ENCODE measurements at regions not wholly inside any gene's neighbourhood (a gene's known extent, or its start where the extent isn't known, plus 50 kb on each side); places are given as distances from the start of the nearest gene placed in this dataset.

DNA sequence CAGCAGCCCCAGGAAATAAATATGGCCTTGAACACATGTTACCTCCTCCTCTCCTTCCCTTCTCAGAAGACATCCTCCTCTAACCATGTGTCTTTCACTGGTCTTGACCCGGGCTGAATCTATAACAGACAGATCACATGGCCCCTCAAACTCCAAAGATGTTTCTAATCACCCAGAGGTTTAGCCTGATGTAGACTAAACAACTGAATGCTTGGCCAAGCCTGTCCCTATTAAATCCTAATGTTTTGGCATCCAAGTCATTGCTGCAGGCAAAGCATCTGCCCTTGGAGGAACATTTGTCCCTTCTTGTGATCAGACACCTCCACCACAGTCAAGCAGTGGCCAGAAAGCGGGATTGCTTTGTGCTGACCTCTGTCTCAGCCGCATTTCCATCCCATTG, 65.5 kb downstream of the ANKRD60 start:
- FAIRE-seq = no peak
- no peak for DNase-seq (ENCODE audit: insufficient read length, low spot score)
- TF ChIP-seq POU2F2 (IDR thresholded peaks at IDR 0.05; ENCODE audit: low read depth, low read length) (no peak), SPI1 (IDR thresholded peaks at IDR 0.05; ENCODE audit: low read depth, low read length) (no peak), PAX5 (IDR thresholded peaks at IDR 0.05; ENCODE audit: insufficient read depth, low read length, severe bottlenecking) (no peak), TAF1 (IDR thresholded peaks at IDR 0.05; ENCODE audit: low read depth, low read length) (no peak), POLR2AphosphoS5 (IDR thresholded peaks at IDR 0.05; ENCODE audit: low read depth, low read length) (no peak), POLR2A (IDR thresholded peaks at IDR 0.05; ENCODE audit: low read depth, low read length) (no peak)

DNA sequence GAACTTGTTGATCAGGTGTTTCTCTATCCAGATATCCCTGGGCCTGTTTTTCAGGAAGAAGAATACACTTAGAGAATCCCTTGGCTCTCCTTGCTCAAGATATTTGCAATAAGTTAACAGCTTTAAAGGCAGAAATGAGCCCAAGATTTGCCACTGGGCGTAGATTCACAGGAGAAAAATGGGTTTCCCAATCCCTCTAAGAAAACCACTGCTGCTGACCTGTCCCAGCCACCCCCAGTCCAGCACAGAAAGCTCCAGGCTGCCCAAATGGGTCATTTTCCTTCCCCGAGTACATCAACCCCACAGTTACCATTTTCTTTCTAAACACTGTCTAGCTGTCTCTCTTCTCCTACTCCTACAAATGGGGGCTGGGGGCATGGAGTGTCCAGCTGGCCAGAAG, 67.3 kb downstream of the ANKRD60 start:
- TF ChIP-seq PAX5 (IDR thresholded peaks at IDR 0.05; ENCODE audit: insufficient read depth, low read length, severe bottlenecking) (no peak), POLR2AphosphoS5 (IDR thresholded peaks at IDR 0.05; ENCODE audit: low read depth, low read length) (no peak), SPI1 (IDR thresholded peaks at IDR 0.05; ENCODE audit: low read depth, low read length) (no peak), POU2F2 (IDR thresholded peaks at IDR 0.05; ENCODE audit: low read depth, low read length) (no peak), TAF1 (IDR thresholded peaks at IDR 0.05; ENCODE audit: low read depth, low read length) (no peak), POLR2A (IDR thresholded peaks at IDR 0.05; ENCODE audit: low read depth, low read length) (no peak)
- DNase-seq (ENCODE audit: insufficient read length, low spot score) = no peak
- FAIRE-seq = no peak

DNA sequence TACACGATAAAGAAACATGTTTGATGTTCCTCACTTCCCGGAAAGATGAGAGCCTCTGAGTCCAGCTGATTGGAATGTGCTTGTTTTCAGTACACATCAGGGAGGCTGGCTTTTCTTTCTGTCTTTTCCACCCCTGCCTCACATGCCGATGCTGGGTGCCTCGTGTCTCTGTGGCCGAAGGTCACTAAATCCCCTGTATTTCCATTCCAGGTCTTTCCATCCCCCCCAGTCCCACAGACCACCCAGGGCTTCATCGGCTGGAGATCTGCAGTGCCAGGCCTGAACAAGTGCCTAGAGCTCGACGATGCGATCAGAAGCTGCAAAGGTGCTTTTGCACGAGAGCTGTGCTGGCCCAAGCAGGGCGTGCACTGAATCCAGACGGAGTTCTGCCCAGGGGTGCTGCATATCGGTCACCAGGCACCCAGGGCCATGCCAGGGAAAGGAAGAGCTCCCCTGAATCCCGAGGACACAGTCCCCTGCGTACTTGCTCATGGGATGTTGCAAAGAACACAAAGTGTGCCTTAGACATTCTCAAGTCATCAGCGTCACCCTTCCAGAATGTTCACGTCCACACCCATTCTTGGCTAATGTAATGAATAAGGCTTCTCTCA, 67.9 kb downstream of the ANKRD60 start:
- TF ChIP-seq SPI1 (IDR thresholded peaks at IDR 0.05; ENCODE audit: low read depth, low read length) (no peak), POLR2AphosphoS5 (IDR thresholded peaks at IDR 0.05; ENCODE audit: low read depth, low read length) (no peak), PAX5 (IDR thresholded peaks at IDR 0.05; ENCODE audit: insufficient read depth, low read length, severe bottlenecking) (no peak), TAF1 (IDR thresholded peaks at IDR 0.05; ENCODE audit: low read depth, low read length) (no peak), POLR2A (IDR thresholded peaks at IDR 0.05; ENCODE audit: low read depth, low read length) (no peak), POU2F2 (IDR thresholded peaks at IDR 0.05; ENCODE audit: low read depth, low read length) (no peak)
- FAIRE-seq (no peak), DNase-seq (ENCODE audit: insufficient read length, low spot score) (no peak)

DNA sequence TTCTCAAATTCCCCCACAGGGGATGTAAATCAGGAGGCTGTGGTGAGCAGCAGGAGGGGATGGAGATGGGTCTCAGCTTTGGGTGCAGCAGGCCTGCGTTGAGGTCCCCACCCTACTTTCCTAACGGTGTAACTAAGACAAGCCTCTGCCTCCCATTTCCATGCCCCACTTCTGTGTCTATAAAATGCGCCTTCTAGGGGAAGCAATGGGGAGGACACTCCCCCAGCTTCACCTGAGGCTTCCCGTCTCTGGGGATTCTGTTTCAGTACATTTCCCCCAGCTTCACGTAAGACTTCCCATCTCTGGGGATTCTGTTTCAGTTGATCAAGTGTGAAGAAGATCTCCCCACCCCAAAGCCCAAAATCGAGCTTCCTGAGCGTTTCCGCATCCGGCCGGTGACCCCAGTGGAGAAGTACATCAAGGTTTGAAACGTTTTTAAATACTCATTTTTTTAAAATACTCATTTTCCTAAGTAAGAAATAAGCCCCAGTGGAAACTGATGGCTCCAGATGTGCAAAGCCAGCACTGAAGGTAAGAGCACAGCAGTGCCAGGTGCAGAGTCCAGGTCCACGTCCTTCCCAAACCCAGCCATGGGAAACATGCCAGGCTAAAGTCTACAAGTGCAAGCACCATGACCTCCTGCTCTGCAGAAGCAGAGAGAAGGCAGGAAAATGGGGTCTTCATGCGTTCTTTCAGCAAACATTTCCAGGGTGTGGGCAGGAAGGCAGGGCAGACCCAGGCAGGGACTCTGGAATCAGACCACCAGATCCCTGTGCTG, 73.1 kb downstream of the ANKRD60 start:
- DNase-seq (ENCODE audit: insufficient read length, low spot score) (no peak), FAIRE-seq (no peak)
- TF ChIP-seq POLR2A (IDR thresholded peaks at IDR 0.05; ENCODE audit: low read depth, low read length) (no peak), TAF1 (IDR thresholded peaks at IDR 0.05; ENCODE audit: low read depth, low read length) (no peak), SPI1 (IDR thresholded peaks at IDR 0.05; ENCODE audit: low read depth, low read length) (no peak), PAX5 (IDR thresholded peaks at IDR 0.05; ENCODE audit: insufficient read depth, low read length, severe bottlenecking) (no peak), POLR2AphosphoS5 (IDR thresholded peaks at IDR 0.05; ENCODE audit: low read depth, low read length) (no peak), POU2F2 (IDR thresholded peaks at IDR 0.05; ENCODE audit: low read depth, low read length) (no peak)

DNA sequence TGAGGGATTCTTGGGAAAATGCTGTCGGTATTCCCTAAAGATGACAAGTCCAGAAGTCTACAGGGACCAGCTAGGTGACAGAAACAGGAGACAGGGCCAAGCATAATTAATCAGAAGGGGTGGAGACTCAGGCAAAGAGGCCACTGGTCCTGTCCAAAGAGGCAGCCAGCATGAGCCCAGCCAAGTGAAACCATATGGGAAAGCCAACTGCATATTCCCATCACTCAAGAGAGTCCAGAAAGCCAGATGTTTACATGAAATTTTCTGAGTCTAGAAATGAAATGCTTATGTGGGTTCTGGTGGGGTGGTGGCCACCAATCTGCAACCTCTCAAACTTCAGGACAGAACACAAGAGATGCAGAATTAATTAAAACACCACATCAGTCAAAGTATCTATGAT, 74.3 kb downstream of the ANKRD60 start:
- TF ChIP-seq PAX5 (IDR thresholded peaks at IDR 0.05; ENCODE audit: insufficient read depth, low read length, severe bottlenecking) = no peak
- no peak for TF ChIP-seq SPI1 (IDR thresholded peaks at IDR 0.05; ENCODE audit: low read depth, low read length)
- no peak for TF ChIP-seq POLR2AphosphoS5 (IDR thresholded peaks at IDR 0.05; ENCODE audit: low read depth, low read length)
- TF ChIP-seq TAF1 (IDR thresholded peaks at IDR 0.05; ENCODE audit: low read depth, low read length) = no peak
- no peak for TF ChIP-seq POU2F2 (IDR thresholded peaks at IDR 0.05; ENCODE audit: low read depth, low read length)
- no peak for TF ChIP-seq POLR2A (IDR thresholded peaks at IDR 0.05; ENCODE audit: low read depth, low read length)
- DNase-seq (ENCODE audit: insufficient read length, low spot score) = no peak
- no peak for FAIRE-seq

DNA sequence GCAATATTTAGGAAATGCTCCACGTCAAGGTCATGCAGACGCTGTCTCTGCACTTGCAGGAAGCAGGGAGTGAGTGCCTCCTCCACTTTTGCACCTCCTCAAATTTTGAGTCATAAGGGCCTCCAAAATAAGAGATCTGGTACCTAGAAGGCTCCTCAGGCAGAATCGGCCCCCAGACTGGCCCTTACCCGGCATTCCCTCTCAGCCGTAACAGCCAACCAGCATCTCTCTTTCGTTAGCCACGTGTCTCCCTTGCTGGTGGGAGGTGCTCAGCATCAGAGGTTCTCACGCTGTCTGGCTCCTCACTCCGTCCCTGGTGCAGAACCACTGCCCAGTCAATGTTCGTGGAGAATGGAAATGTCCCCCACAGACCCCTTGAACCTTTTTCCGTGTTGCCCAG, 75.3 kb downstream of the ANKRD60 start:
- TF ChIP-seq SPI1 (IDR thresholded peaks at IDR 0.05; ENCODE audit: low read depth, low read length) (no peak), TAF1 (IDR thresholded peaks at IDR 0.05; ENCODE audit: low read depth, low read length) (no peak), POU2F2 (IDR thresholded peaks at IDR 0.05; ENCODE audit: low read depth, low read length) (no peak), POLR2A (IDR thresholded peaks at IDR 0.05; ENCODE audit: low read depth, low read length) (no peak), PAX5 (IDR thresholded peaks at IDR 0.05; ENCODE audit: insufficient read depth, low read length, severe bottlenecking) (no peak), POLR2AphosphoS5 (IDR thresholded peaks at IDR 0.05; ENCODE audit: low read depth, low read length) (no peak)
- FAIRE-seq = no peak
- no peak for DNase-seq (ENCODE audit: insufficient read length, low spot score)

DNA sequence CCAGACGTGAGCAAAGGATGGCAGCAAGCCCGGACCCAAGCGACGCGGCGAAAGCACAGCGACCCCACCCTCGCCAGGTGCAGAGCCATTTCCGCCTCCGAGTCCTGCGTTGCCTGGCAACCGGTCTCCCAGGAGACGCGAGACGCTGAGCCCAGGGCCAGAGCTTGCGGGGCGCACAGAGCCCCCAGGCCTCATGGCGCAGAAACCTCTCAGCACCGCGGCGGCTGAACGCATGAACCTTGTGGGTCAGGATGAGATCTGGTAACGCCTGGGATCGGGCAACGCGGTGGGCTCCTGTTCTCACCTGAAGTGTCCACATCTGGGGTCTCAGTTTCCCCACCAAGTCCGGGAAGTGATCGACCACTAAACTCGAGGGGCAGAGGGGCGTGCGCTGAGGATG, 77.7 kb downstream of the ANKRD60 start:
- no peak for TF ChIP-seq POLR2A (IDR thresholded peaks at IDR 0.05; ENCODE audit: low read depth, low read length)
- DNase-seq (ENCODE audit: insufficient read length, low spot score) = no peak
- no peak for FAIRE-seq

DNA sequence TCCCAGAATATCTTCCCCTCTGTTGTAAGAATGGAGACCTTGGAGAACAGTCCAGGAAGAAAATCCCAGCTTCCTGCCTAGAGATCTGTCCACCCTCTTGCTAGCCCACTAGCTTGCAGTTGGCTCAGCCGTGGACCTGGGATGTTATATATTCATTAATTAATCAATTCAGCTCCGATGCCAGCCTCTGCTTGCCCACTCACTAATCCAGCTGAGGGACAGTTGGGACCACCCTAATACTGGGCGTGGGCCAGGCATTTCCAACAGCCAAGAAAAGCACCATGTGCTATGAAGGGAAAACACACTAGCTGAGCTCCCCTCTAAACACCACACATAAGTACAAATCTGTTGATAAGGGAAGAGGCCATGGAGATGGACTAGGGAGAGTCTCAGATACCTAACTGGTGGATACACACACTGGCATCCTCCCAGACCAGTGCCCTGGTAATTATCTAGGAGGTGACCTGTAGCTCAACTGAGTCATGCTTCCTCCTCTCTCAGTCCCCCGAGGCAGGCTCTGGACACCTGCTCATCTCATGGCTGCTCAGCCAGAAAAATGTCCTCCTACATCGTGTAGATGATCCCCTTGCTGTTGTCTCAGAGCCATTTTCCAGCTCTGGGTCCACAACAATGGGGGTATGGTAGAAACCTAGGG, 78.9 kb downstream of the ANKRD60 start:
- DNase-seq (ENCODE audit: insufficient read length, low spot score) = no peak
- TF ChIP-seq PAX5 (IDR thresholded peaks at IDR 0.05; ENCODE audit: insufficient read depth, low read length, severe bottlenecking) (no peak), TAF1 (IDR thresholded peaks at IDR 0.05; ENCODE audit: low read depth, low read length) (no peak), POLR2A (IDR thresholded peaks at IDR 0.05; ENCODE audit: low read depth, low read length) (no peak), POU2F2 (IDR thresholded peaks at IDR 0.05; ENCODE audit: low read depth, low read length) (no peak), POLR2AphosphoS5 (IDR thresholded peaks at IDR 0.05; ENCODE audit: low read depth, low read length) (no peak), SPI1 (IDR thresholded peaks at IDR 0.05; ENCODE audit: low read depth, low read length) (no peak)
- no peak for FAIRE-seq

DNA sequence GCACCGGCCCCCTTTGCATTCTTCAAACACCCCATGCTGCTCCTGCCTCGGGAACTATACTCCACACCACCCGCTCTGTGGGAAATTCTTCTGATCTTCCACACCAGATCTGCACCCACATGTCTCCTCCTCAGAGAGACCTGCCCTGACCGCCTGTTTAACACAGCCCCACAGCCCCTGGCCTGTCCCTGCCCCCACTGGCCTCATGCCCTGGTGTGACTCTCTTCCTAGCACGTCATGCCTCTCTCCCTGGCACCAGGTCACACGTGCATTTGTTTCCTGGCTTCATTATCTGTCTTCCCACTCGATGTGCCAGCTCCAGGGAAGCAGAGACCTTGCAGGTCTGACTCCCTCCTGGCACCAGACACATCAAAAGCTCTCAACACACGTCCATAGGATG, 79.6 kb downstream of the ANKRD60 start:
- TF ChIP-seq POLR2A (IDR thresholded peaks at IDR 0.05; ENCODE audit: low read depth, low read length) (no peak), SPI1 (IDR thresholded peaks at IDR 0.05; ENCODE audit: low read depth, low read length) (no peak), PAX5 (IDR thresholded peaks at IDR 0.05; ENCODE audit: insufficient read depth, low read length, severe bottlenecking) (no peak), TAF1 (IDR thresholded peaks at IDR 0.05; ENCODE audit: low read depth, low read length) (no peak), POLR2AphosphoS5 (IDR thresholded peaks at IDR 0.05; ENCODE audit: low read depth, low read length) (no peak), POU2F2 (IDR thresholded peaks at IDR 0.05; ENCODE audit: low read depth, low read length) (no peak)
- FAIRE-seq (no peak), DNase-seq (ENCODE audit: insufficient read length, low spot score) (no peak)

Data from GM12891 (cell line).